ENCODE measurements at regions not wholly inside any gene's neighbourhood (a gene's known extent, or its start where the extent isn't known, plus 50 kb on each side); places are given as distances from the start of the nearest gene placed in this dataset.

GRCh38 chr12:60123557-60123956 lies 527.7 kb downstream of the SLC16A7 start:
- TF ChIP-seq EZH2 (IDR thresholded peaks at IDR 0.05) (no peak), REST (IDR thresholded peaks at IDR 0.05; ENCODE audit: low read depth) (no peak), ELF1 (IDR thresholded peaks at IDR 0.05; ENCODE audit: borderline replicate concordance, low read depth) (no peak), CTCF (IDR thresholded peaks at IDR 0.05 in 2 of 3, conservative IDR thresholded peaks at IDR 0.05 in 1 of 3; ENCODE audit: borderline replicate concordance in 1 of 3, insufficient read depth in 1 of 3, low read depth in 2 of 3, low read length in 2 of 3) (no peak), POLR2AphosphoS5 (IDR thresholded peaks at IDR 0.05; ENCODE audit: low read depth, low read length) (no peak), POLR2A (IDR thresholded peaks at IDR 0.05; ENCODE audit: borderline replicate concordance, extremely low read depth, insufficient read depth, insufficient read length) (no peak), SP1 (IDR thresholded peaks at IDR 0.05; ENCODE audit: low read depth) (no peak), ZFX (IDR thresholded peaks at IDR 0.05) (no peak), ATF3 (IDR thresholded peaks at IDR 0.05) (no peak)
